ENCODE measurements at regions not wholly inside any gene's neighbourhood (a gene's known extent, or its start where the extent isn't known, plus 50 kb on each side); places are given as distances from the start of the nearest gene placed in this dataset.

GRCh38 chr1:8170059-8170835 lies 144.1 kb upstream of the ERRFI1 start (continued):
- TF ChIP-seq ZBTB10 (CRISPR knock-in tag; IDR thresholded peaks at IDR 0.05; ENCODE audit: borderline replicate concordance) (no peak), SALL1 (CRISPR knock-in tag; IDR thresholded peaks at IDR 0.05) (peak; percentile 92), ZNF614 (CRISPR knock-in tag; IDR thresholded peaks at IDR 0.05; ENCODE audit: borderline replicate concordance) (no peak; the same call in 1 of the 2 replicates), SMC3 (IDR thresholded peaks at IDR 0.05; ENCODE audit: low read length) (no peak), SATB2 (CRISPR knock-in tag; IDR thresholded peaks at IDR 0.05) (no peak), ZNF652 (CRISPR knock-in tag; IDR thresholded peaks at IDR 0.05; ENCODE audit: borderline replicate concordance, low read depth) (no peak), IRF1 (CRISPR knock-in tag; IDR thresholded peaks at IDR 0.05; ENCODE audit: low read depth) (no peak), ZNF557 (CRISPR knock-in tag; IDR thresholded peaks at IDR 0.05) (no peak), TRIM24 (CRISPR knock-in tag; IDR thresholded peaks at IDR 0.05) (no peak), TEAD3 (CRISPR knock-in tag; optimal IDR thresholded peaks at IDR 0.05; ENCODE audit: borderline replicate concordance) (no peak), ZNF362 (CRISPR knock-in tag; IDR thresholded peaks at IDR 0.05; ENCODE audit: borderline replicate concordance) (peak; percentile 78), SPEN (CRISPR knock-in tag; IDR thresholded peaks at IDR 0.05; ENCODE audit: low read depth) (peak; percentile 36; the same call in 1 of the 2 replicates), FOSL1 (CRISPR knock-in tag; IDR thresholded peaks at IDR 0.05; ENCODE audit: borderline replicate concordance) (peak; percentile 22; the same call in 1 of the 2 replicates), ZBTB7B (CRISPR knock-in tag; IDR thresholded peaks at IDR 0.05) (peak; percentile 45; the same call in 1 of the 2 replicates), PLRG1 (conservative IDR thresholded peaks at IDR 0.05) (no peak), FOXC1 (CRISPR knock-in tag; IDR thresholded peaks at IDR 0.05; ENCODE audit: borderline replicate concordance) (peak; percentile 79; the same call in 1 of the 2 replicates), EEA1 (CRISPR knock-in tag; IDR thresholded peaks at IDR 0.05; ENCODE audit: borderline replicate concordance) (peak; percentile 20; the same call in 1 of the 2 replicates), ZNF747 (CRISPR knock-in tag; IDR thresholded peaks at IDR 0.05; ENCODE audit: borderline replicate concordance) (no peak), NFYC (CRISPR knock-in tag; IDR thresholded peaks at IDR 0.05) (no peak), RNF219 (CRISPR knock-in tag; IDR thresholded peaks at IDR 0.05) (no peak), ZNF260 (CRISPR knock-in tag; IDR thresholded peaks at IDR 0.05; ENCODE audit: borderline replicate concordance, low read depth) (no peak), SMARCE1 (IDR thresholded peaks at IDR 0.05; ENCODE audit: borderline replicate concordance) (no peak), HOXA9 (CRISPR knock-in tag; IDR thresholded peaks at IDR 0.05; ENCODE audit: borderline replicate concordance) (no peak), ERF (CRISPR knock-in tag; IDR thresholded peaks at IDR 0.05) (no peak; the same call in 1 of the 2 replicates), SRF (IDR thresholded peaks at IDR 0.05; ENCODE audit: low read depth, low read length) (no peak)
